K562 (cell line): ENCODE measurements at regions not wholly inside any gene's neighbourhood (a gene's known extent, or its start where the extent isn't known, plus 50 kb on each side); places are given as distances from the start of the nearest gene placed in this dataset.

ENCODE experiments used
- ATAC-seq: fragments of 200-7000 bp; cut with Tn5 transposase; 3 replicates; pipeline ENCODE4 v1.9.1; 2020; ENCODE audit warnings: moderate library complexity
- BruUV-seq: library from RNA; stranded (reverse); fragments of 400-500 nt; replicated peaks from 2 replicates; lab custom pipeline; 2021; lab: Mats Ljungman, UMichigan
- CTCF ChIA-PET: fragments of 300-600 bp; formaldehyde crosslinking; extraction: SDS; loops from one replicate; lab custom pipeline; 2021; ENCODE audit warnings: low intra/inter-chr PET ratio; lab: Yijun Ruan, JAX
- POLR2A ChIA-PET: fragments of 300-600, 350-650 bp; sonication (Branson Sonifier 250); formaldehyde crosslinking; extraction: SDS; loops from one replicate; lab custom pipeline; 2021; ENCODE audit warnings: antibody characterized with exemption, inconsistent platforms; lab: Yijun Ruan, JAX
- DNase-seq, 4 experiments: peaks; one replicate each; pipeline versions ENCODE4 v3.0.0 to v3.0.0-alpha.2; 2011 to 2018; ENCODE audit warnings: low spot score in 3 of 4, mixed read lengths in 3 of 4; ENCODE audit errors: extremely low read depth in 1 of 4
- FAIRE-seq: peaks from 2 replicates; lab custom pipeline; 2011; peaks lifted over from hg19 to GRCh38; lab: Jason Lieb, UNC
- H2AFZ ChIP-seq: 2 replicates; pipeline ENCODE4 v1.6.0; 2011; ENCODE audit warnings: low read depth, low read length, control low read depth, inconsistent platforms
- H3K27ac ChIP-seq: fragments of 200-600 bp; 3 replicates; pipeline ENCODE4 v1.8.0; 2011; ENCODE audit warnings: low read depth, mild to moderate bottlenecking, control low read depth, inconsistent platforms, low read length, moderate library complexity, mixed read lengths; ENCODE audit errors: extremely low read depth
- H3K27me3 ChIP-seq, 2 experiments: fragments of 300-600 bp in 1 of 2; 2 replicates in 1 of 2; 3 replicates in 1 of 2; pipeline versions ENCODE4 v1.6.0 to v1.8.0; 2011; ENCODE audit warnings: inconsistent platforms in 2 of 2, low read length in 2 of 2, mild to moderate bottlenecking in 1 of 2, mixed read lengths in 1 of 2, moderate library complexity in 1 of 2; ENCODE audit not compliant: control insufficient read depth in 2 of 2, insufficient read depth in 2 of 2
- H3K36me3 ChIP-seq: fragments of 300-600 bp; 3 replicates; pipeline ENCODE4 v1.8.0; 2011; ENCODE audit warnings: mild to moderate bottlenecking, low read length, inconsistent platforms; ENCODE audit not compliant: control insufficient read depth, insufficient read depth
- H3K4me1 ChIP-seq, 2 experiments: fragments of 200-600 bp in 1 of 2; replicated peaks in 1 of 2; 2 replicates in 1 of 2; 3 replicates in 1 of 2; pipeline versions ENCODE4 v1.5.1 to v1.8.0; 2011; ENCODE audit warnings: inconsistent platforms in 2 of 2, low read length in 2 of 2, mild to moderate bottlenecking in 1 of 2, mixed read lengths in 1 of 2, moderate library complexity in 1 of 2; ENCODE audit not compliant: control insufficient read depth in 2 of 2, insufficient read depth in 2 of 2
- H3K4me2 ChIP-seq: 2 replicates; pipeline ENCODE4 v1.6.1; 2011; ENCODE audit warnings: low read length, control low read depth, inconsistent platforms, mixed read lengths; ENCODE audit not compliant: insufficient read depth
- H3K4me3 ChIP-seq: fragments of 200-600 bp; sonication (generic), shearing (Covaris generic); 2 replicates; pipeline ENCODE4 v1.5.1; 2016; ENCODE audit warnings: control low read depth, inconsistent platforms
- H3K79me2 ChIP-seq: fragments of 200-600 bp; 3 replicates; pipeline ENCODE4 v1.8.0; 2011; ENCODE audit warnings: low read length, inconsistent platforms; ENCODE audit not compliant: control insufficient read depth, insufficient read depth
- H3K9ac ChIP-seq, 2 experiments: 2 replicates each; pipeline versions ENCODE4 v1.6.0 to v1.6.1; 2011; ENCODE audit warnings: low read depth in 2 of 2, low read length in 2 of 2, control low read depth in 1 of 2, inconsistent platforms in 1 of 2, mild to moderate bottlenecking in 1 of 2, mixed read lengths in 1 of 2; ENCODE audit not compliant: insufficient read depth in 1 of 2
- H3K9me1 ChIP-seq: one replicate; pipeline ENCODE4 v1.6.0; 2011; ENCODE audit warnings: inconsistent platforms, mild to moderate bottlenecking, low read length, moderate library complexity; ENCODE audit not compliant: control insufficient read depth, insufficient read depth
- H3K9me3 ChIP-seq: replicated peaks from 2 replicates; pipeline ENCODE4 v1.5.1; 2011; ENCODE audit warnings: low read depth, low read length, inconsistent platforms; ENCODE audit not compliant: control insufficient read depth, insufficient read depth
- H4K20me1 ChIP-seq: replicated peaks from 2 replicates; pipeline ENCODE4 v1.6.1; 2011; ENCODE audit warnings: low read length, inconsistent platforms, mixed read lengths; ENCODE audit not compliant: control insufficient read depth, insufficient read depth
- GABPB1 ChIP-seq: sonication (generic); formaldehyde crosslinking; IDR thresholded peaks from 2 replicates; pipeline ENCODE4 v1.8.0; 2022; ENCODE audit warnings: mild to moderate bottlenecking, missing genetic modification reagents
- GATAD2A ChIP-seq: fragments of 450-650 bp; IDR thresholded peaks from 2 replicates; pipeline ENCODE4 v1.6.1; 2017
- HNRNPL ChIP-seq: fragments of 200-400 bp; formaldehyde crosslinking; IDR thresholded peaks from 2 replicates; pipeline ENCODE4 v1.6.1; 2017; ENCODE audit warnings: low read depth, mild to moderate bottlenecking, low read length
- L3MBTL2 ChIP-seq: fragments of 450-650 bp; IDR thresholded peaks from 2 replicates; pipeline ENCODE4 v1.6.1; 2016; ENCODE audit warnings: mild to moderate bottlenecking, moderate library complexity
- MEF2D ChIP-seq: conservative IDR thresholded peaks from 2 replicates; pipeline ENCODE4 v1.6.1; 2016; ENCODE audit warnings: low read depth, missing genetic modification characterization, missing compliant biosample characterization
- NUFIP1 ChIP-seq: fragments of 450-650 bp; IDR thresholded peaks from 2 replicates; pipeline ENCODE4 v1.6.1; 2018; ENCODE audit not compliant: partially characterized antibody
- PHF20 ChIP-seq: fragments of 450-650 bp; IDR thresholded peaks from 2 replicates; pipeline ENCODE4 v1.6.1; 2018; ENCODE audit not compliant: partially characterized antibody
- SFPQ ChIP-seq: fragments of 200-400 bp; formaldehyde crosslinking; IDR thresholded peaks from 2 replicates; pipeline ENCODE4 v1.6.1; 2017; ENCODE audit warnings: mild to moderate bottlenecking, low read depth, low read length, moderate library complexity
- STAT5A ChIP-seq: IDR thresholded peaks from 2 replicates; pipeline ENCODE4 v1.6.1; 2012; ENCODE audit warnings: low read length, inconsistent platforms, borderline replicate concordance
- TCFL5 ChIP-seq: fragments of 250-450 bp; sonication (Bioruptor Pico); conservative IDR thresholded peaks from 2 replicates; pipeline ENCODE4 v1.6.1; 2021; ENCODE audit warnings: mild to moderate bottlenecking, moderate library complexity, matching md5 sums
- ZC3H8 ChIP-seq: fragments of 450-650 bp; IDR thresholded peaks from 2 replicates; pipeline ENCODE4 v1.6.1; 2017
- WGBS: fragments of 100-300 bp; shearing (Covaris generic); methylation state at CpG from one replicate; pipeline ENCODE4 v1.1.6; 2016; ENCODE audit warnings: low coverage, mixed read lengths; ENCODE audit not compliant: insufficient coverage; ENCODE audit errors: missing lambda C conversion rate; 5-methylcytosine and 5-hydroxymethylcytosine counted together
- in situ Hi-C: fragments of 300-500 bp; cut with MboI; formaldehyde crosslinking; loops from 4 replicates; pipeline ENCODE4 v1.15.0; 2018; ENCODE audit warnings: inconsistent platforms, mixed read lengths
- intact Hi-C: fragments of 100-400 bp; cut with micrococcal nuclease; formaldehyde crosslinking; loops from 2 replicates; pipeline ENCODE4 v1.14.2; 2022
- TF ChIP-seq, protein P1 (sequence below): fragments of 450-650 bp; IDR thresholded peaks from 2 replicates; pipeline ENCODE4 v1.6.1; 2016; ENCODE audit warnings: mild to moderate bottlenecking

DNA sequence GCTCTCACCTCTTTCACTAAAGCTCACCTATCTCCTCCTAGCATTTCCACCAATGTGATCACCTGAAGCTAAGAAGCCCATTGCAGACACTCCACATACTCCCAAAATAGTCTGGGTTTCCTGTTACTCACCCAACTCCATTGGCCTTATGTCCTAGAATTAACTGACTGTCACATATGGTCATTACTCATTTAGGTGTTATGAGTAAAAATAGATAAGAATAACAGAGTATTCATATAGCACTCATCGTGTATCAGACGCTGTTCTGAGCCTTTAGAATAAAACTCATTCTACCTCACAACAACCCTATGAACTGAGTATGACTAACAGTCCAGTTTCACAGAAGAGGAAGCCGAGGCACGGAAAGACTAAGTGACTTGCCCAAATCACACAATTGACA, 174.2 kb upstream of the NPVF start:
- FAIRE-seq (no peak), ATAC-seq (no peak), DNase-seq (no peak)
- CTCF ChIA-PET, result no interaction called here
- Histone ChIP-seq H3K9ac (no peak overlapping the region), H3K4me1 (no peaks in the 10 kb centered on the region), H3K36me3 (no peaks in the 10 kb centered on the region), H3K27me3 (peaks cover 0 to 7% of the 10 kb centered on the region in 2 experiments; a peak in 3 of 5 replicates), H2AFZ (no peak overlapping the region), H3K9me3 (no peaks in the 10 kb centered on the region), H4K20me1 (no peaks in the 10 kb centered on the region), H3K4me2 (no peak overlapping the region), H3K9me1 (no peaks in the 10 kb centered on the region), H3K4me3 (no peak overlapping the region), H3K27ac (no peak overlapping the region), H3K79me2 (no peaks in the 10 kb centered on the region)
- no peak for TF ChIP-seq GATAD2A
- TF ChIP-seq, protein P1, sequence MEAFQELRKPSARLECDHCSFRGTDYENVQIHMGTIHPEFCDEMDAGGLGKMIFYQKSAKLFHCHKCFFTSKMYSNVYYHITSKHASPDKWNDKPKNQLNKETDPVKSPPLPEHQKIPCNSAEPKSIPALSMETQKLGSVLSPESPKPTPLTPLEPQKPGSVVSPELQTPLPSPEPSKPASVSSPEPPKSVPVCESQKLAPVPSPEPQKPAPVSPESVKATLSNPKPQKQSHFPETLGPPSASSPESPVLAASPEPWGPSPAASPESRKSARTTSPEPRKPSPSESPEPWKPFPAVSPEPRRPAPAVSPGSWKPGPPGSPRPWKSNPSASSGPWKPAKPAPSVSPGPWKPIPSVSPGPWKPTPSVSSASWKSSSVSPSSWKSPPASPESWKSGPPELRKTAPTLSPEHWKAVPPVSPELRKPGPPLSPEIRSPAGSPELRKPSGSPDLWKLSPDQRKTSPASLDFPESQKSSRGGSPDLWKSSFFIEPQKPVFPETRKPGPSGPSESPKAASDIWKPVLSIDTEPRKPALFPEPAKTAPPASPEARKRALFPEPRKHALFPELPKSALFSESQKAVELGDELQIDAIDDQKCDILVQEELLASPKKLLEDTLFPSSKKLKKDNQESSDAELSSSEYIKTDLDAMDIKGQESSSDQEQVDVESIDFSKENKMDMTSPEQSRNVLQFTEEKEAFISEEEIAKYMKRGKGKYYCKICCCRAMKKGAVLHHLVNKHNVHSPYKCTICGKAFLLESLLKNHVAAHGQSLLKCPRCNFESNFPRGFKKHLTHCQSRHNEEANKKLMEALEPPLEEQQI, result no peak
- no TSS peak for BruUV-seq
- intact Hi-C loops (no loop called here), in situ Hi-C loops (no loop called here)
- 0% methylated on average over 4 of the region's 4 CpGs for WGBS
- POLR2A ChIA-PET, result interaction anchor here (0.6 kb wide), 1 partner anchor 10 kb away, joined by 3 read pairs; no protein-coding TSS in a partner anchor

GRCh38 chr7:25405736-25406135, 177.4 kb upstream of the NPVF start:
- in situ Hi-C loops, result no loop called here
- TF ChIP-seq TCFL5 (CRISPR knock-in tag) (no peak), HNRNPL (no peak), ZC3H8 (no peak), NUFIP1 (no peak), MEF2D (tag) (no peak), L3MBTL2 (no peak), SFPQ (no peak), GABPB1 (CRISPR knock-in tag) (no peak), PHF20 (no peak), STAT5A (no peak)

More at GRCh38 chr7:25405736-25406135, 177.4 kb upstream of the NPVF start:
- CTCF ChIA-PET, result no interaction called here
- Histone ChIP-seq H3K79me2 (no peaks in the 10 kb centered on the region), H3K27ac (no peak overlapping the region), H3K9me3 (no peaks in the 10 kb centered on the region), H4K20me1 (no peaks in the 10 kb centered on the region), H3K9ac (no peak overlapping the region), H3K36me3 (no peaks in the 10 kb centered on the region), H3K4me2 (no peak overlapping the region), H3K4me3 (no peak overlapping the region), H3K9me1 (no peaks in the 10 kb centered on the region), H3K27me3 (peaks cover 0 to 17% of the 10 kb centered on the region in 2 experiments; a peak in 4 of 5 replicates), H3K4me1 (no peaks in the 10 kb centered on the region), H2AFZ (no peak overlapping the region)
- 3% methylated on average over 5 of the region's 5 CpGs for WGBS
- BruUV-seq, result no TSS peak
- ATAC-seq (no peak), FAIRE-seq (no peak), DNase-seq (no peak)
- POLR2A ChIA-PET, result no interaction called here
- intact Hi-C loops, result no loop called here
